H1 (cell line): ENCODE measurements at regions not wholly inside any gene's neighbourhood (a gene's known extent, or its start where the extent isn't known, plus 50 kb on each side); places are given as distances from the start of the nearest gene placed in this dataset.

Source experiments
- SUZ12 ChIP-seq: fragments of 200-600 bp; sonication (generic); IDR thresholded peaks from 2 replicates; pipeline ENCODE4 v1.6.1; 2012; ENCODE audit warnings: mild to moderate bottlenecking, inconsistent platforms, low read length, moderate library complexity, mixed read lengths
- TF ChIP-seq, protein P1 (sequence below): IDR thresholded peaks from 2 replicates; pipeline ENCODE4 v1.6.1; 2011; ENCODE audit warnings: low read length, improper control_type of control experiment

DNA sequence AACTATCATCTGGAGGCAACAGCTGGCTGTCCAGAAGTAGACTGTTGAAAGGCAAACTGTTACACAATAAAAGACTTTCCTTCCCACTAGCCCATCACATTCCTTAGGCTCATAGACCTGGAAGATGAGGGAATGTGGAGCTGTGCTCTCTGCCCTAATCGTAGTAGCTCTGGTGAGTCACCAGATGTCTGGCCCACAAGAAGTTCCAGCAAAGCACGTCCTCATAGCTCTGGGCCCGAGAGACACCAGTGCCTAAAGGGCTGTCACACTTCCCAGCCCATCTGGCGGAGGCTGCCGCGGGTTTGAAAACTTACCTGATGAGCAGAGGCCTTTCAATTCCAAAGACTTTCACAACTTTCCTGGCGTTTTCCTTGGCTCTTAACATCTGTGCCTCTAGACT lies 81.7 kb upstream of the STOX2 start (continued):
- no peak for TF ChIP-seq SUZ12
- TF ChIP-seq, protein P1, sequence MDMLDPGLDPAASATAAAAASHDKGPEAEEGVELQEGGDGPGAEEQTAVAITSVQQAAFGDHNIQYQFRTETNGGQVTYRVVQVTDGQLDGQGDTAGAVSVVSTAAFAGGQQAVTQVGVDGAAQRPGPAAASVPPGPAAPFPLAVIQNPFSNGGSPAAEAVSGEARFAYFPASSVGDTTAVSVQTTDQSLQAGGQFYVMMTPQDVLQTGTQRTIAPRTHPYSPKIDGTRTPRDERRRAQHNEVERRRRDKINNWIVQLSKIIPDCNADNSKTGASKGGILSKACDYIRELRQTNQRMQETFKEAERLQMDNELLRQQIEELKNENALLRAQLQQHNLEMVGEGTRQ = no peak
